Transverse colon (tissue), 4 donors: ENCODE measurements at regions not wholly inside any gene's neighbourhood (a gene's known extent, or its start where the extent isn't known, plus 50 kb on each side); places are given as distances from the start of the nearest gene placed in this dataset.

ENCODE experiments used
- DNase-seq: peaks from one replicate; pipeline ENCODE4 v3.0.0-alpha.2; 2019
- H3K27ac ChIP-seq, 4 donors: fragments of 200-600 bp; sonication (generic); 2 replicates each; pipeline ENCODE4 v1.5.1; 2016 to 2018; ENCODE audit warnings: inconsistent platforms in 4 of 4
- H3K27me3 ChIP-seq: fragments of 200-600 bp; sonication (generic); 2 replicates; pipeline ENCODE4 v1.5.1; 2017; ENCODE audit warnings: inconsistent platforms
- H3K36me3 ChIP-seq, 4 donors: fragments of 200-600 bp; sonication (generic); 2 replicates each; pipeline ENCODE4 v1.5.1; 2017 to 2019; ENCODE audit warnings: inconsistent platforms in 4 of 4
- H3K4me1 ChIP-seq, 4 donors: fragments of 200-600 bp; sonication (generic); 2 replicates each; pipeline ENCODE4 v1.5.1; 2017 to 2020; ENCODE audit warnings: inconsistent platforms in 4 of 4
- H3K4me3 ChIP-seq, 4 donors: fragments of 200-600 bp; sonication (generic); 1 replicate in 1 of 4; 2 replicates in 3 of 4; pipeline versions ENCODE4 v1.5.1 to v1.6.1; 2017 to 2019; ENCODE audit warnings: inconsistent platforms in 4 of 4
- H3K9me3 ChIP-seq, 2 donors: fragments of 200-600 bp; sonication (generic); 2 replicates each; pipeline ENCODE4 v1.5.1; 2017 to 2019; ENCODE audit warnings: inconsistent platforms in 2 of 2
- EP300 ChIP-seq: sonication (generic); formaldehyde crosslinking; IDR thresholded peaks from one replicate; pipeline ENCODE4 v1.6.1; 2017; ENCODE audit warnings: antibody characterized with exemption, low read depth
- POLR2A ChIP-seq: fragments of 450-650 bp; IDR thresholded peaks from one replicate; pipeline ENCODE4 v1.6.1; 2016; ENCODE audit warnings: antibody characterized with exemption, mild to moderate bottlenecking, moderate library complexity
- POLR2AphosphoS5 ChIP-seq, 3 donors: sonication (generic); formaldehyde crosslinking; IDR thresholded peaks; one replicate each; pipeline ENCODE4 v1.6.1; 2016; ENCODE audit warnings: antibody characterized with exemption in 3 of 3
- WGBS, 2 donors: methylation state at CpG; one replicate each; pipeline ENCODE4 v1.1.5; 2018; ENCODE audit warnings: low coverage in 1 of 2; 5-methylcytosine and 5-hydroxymethylcytosine counted together
- in situ Hi-C, 4 donors: fragments of 200-750 bp; cut with MboI; loops; one replicate each; pipeline versions ENCODE4 v1.15.0 to v1.15.1; 2017; ENCODE audit warnings: low sequenced_read_pairs in 3 of 4, low pct_ligation_motif_present in 1 of 4, low pct_unique_long_range_greater_than_20kb in 1 of 4
- intact Hi-C: fragments of 100-400 bp; cut with DNase I; formaldehyde crosslinking; loops from one replicate; pipeline ENCODE4 v1.15.1; 2023; ENCODE audit warnings: low total_unique reads
- TF ChIP-seq, protein P1 (sequence below), 5 experiments: fragments of 200-600 bp in 3 of 5; fragments of 450-650 bp in 2 of 5; sonication (generic) in 3 of 5; IDR thresholded peaks; 1 replicate in 2 of 5; 2 replicates in 3 of 5; pipeline ENCODE4 v1.5.1; 2016 to 2017; ENCODE audit warnings: antibody characterized with exemption in 5 of 5, inconsistent platforms in 3 of 5, mild to moderate bottlenecking in 2 of 5, moderate library complexity in 1 of 5

- Histone ChIP-seq H3K4me1 (no peaks in the 10 kb centered on the region), H3K9me3 (no peaks in the 10 kb centered on the region), H3K27me3 (peaks cover 3% of the 10 kb centered on the region), H3K4me3 (no peak overlapping the region), H3K27ac (no peak overlapping the region), H3K36me3 (no peaks in the 10 kb centered on the region)
- 89% methylated on average over 7 of the region's 7 CpGs; no CpG with 5 or more reads in 1 of the 2 donors for WGBS, 2 donors
- intact Hi-C loops, result no loop called here
- in situ Hi-C loops, result no loop called here
- DNase-seq, result no peak
- no peak for TF ChIP-seq POLR2AphosphoS5 (IDR thresholded peaks at IDR 0.05)
- no peak for TF ChIP-seq EP300
- TF ChIP-seq POLR2A, result no peak
- TF ChIP-seq, protein P1, sequence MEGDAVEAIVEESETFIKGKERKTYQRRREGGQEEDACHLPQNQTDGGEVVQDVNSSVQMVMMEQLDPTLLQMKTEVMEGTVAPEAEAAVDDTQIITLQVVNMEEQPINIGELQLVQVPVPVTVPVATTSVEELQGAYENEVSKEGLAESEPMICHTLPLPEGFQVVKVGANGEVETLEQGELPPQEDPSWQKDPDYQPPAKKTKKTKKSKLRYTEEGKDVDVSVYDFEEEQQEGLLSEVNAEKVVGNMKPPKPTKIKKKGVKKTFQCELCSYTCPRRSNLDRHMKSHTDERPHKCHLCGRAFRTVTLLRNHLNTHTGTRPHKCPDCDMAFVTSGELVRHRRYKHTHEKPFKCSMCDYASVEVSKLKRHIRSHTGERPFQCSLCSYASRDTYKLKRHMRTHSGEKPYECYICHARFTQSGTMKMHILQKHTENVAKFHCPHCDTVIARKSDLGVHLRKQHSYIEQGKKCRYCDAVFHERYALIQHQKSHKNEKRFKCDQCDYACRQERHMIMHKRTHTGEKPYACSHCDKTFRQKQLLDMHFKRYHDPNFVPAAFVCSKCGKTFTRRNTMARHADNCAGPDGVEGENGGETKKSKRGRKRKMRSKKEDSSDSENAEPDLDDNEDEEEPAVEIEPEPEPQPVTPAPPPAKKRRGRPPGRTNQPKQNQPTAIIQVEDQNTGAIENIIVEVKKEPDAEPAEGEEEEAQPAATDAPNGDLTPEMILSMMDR (IDR thresholded peaks at IDR 0.05), result no peak
Measured at GRCh38 chr22:49489821-49490220, 337.9 kb downstream of the BRD1 start.

DNA sequence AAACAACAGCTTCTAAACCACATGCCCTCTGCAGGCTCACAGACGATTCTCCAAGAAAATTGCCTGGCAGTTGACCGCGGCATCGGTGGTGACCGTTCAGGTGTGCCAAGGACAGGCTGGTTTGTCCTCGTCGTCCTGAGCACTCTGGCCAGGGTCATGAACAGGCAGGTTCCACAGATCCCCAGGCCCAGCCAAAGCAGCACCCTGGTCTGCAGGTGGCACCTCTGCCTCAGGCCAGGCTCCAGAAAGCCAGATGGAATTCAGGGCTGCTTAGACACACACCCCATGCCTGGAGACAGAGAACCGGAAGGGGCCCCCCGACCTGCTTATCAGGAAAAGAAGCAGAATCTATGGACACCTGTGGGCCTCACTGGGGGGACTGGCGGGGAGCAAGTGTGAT is 338.7 kb downstream of the BRD1 start:
- Histone ChIP-seq H3K4me1 (no peaks in the 10 kb centered on the region), H3K27me3 (peaks cover 5% of the 10 kb centered on the region), H3K27ac (no peak overlapping the region), H3K36me3 (no peaks in the 10 kb centered on the region), H3K9me3 (no peaks in the 10 kb centered on the region), H3K4me3 (no peak overlapping the region)
- no peak for DNase-seq
- in situ Hi-C loops (no loop called here), intact Hi-C loops (no loop called here)
- 80% methylated on average over 10 of the region's 10 CpGs; no CpG with 5 or more reads in 1 of the 2 donors for WGBS, 2 donors
- TF ChIP-seq EP300 (no peak), POLR2AphosphoS5 (IDR thresholded peaks at IDR 0.05) (no peak), POLR2A (no peak)
- TF ChIP-seq, protein P1 (IDR thresholded peaks at IDR 0.05), result no peak

- no peak for TF ChIP-seq POLR2A
- TF ChIP-seq, protein P1 (IDR thresholded peaks at IDR 0.05), result no peak
- no peak for TF ChIP-seq EP300
- TF ChIP-seq POLR2AphosphoS5 (IDR thresholded peaks at IDR 0.05), result no peak
- in situ Hi-C loops, result no loop called here
- Histone ChIP-seq H3K27me3 (peaks cover 7% of the 10 kb centered on the region), H3K27ac (no peak overlapping the region), H3K4me1 (no peaks in the 10 kb centered on the region), H3K9me3 (no peaks in the 10 kb centered on the region), H3K4me3 (no peak overlapping the region), H3K36me3 (no peaks in the 10 kb centered on the region)
- WGBS, 2 donors, result 52% methylated on average over 11 of the region's 11 CpGs; no CpG with 5 or more reads in 1 of the 2 donors
- DNase-seq, result no peak
- intact Hi-C loops, result no loop called here
Measured at GRCh38 chr22:49487950-49488349, 339.7 kb downstream of the BRD1 start.

DNA sequence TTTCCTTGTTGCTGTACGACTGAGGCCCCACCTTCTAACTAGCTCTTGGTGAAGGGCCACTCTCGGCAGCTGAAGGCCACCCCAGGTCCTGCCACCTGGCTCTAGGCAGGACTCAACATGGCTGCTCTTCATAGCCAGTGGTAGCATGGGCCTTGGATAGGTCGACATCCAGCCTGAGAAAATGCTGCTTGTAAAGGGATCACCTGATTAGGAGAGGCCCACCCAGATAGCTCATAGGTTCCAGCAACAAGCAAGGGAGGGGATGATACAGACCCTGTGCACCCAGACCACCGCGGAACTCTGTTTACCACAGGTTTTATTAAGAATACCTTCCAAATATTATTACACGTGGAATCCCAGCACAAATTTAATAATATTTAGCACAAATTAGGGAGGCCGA is 341.4 kb downstream of the BRD1 start:
- in situ Hi-C loops, result no loop called here
- Histone ChIP-seq H3K27ac (no peak overlapping the region), H3K4me1 (no peaks in the 10 kb centered on the region), H3K4me3 (no peak overlapping the region), H3K9me3 (no peaks in the 10 kb centered on the region), H3K36me3 (no peaks in the 10 kb centered on the region), H3K27me3 (peaks cover 24% of the 10 kb centered on the region)
- DNase-seq, result no peak
- 93% methylated on average over 4 to 7 of the region's 7 CpGs for WGBS, 2 donors
- TF ChIP-seq EP300 (no peak), POLR2AphosphoS5 (IDR thresholded peaks at IDR 0.05) (no peak), POLR2A (no peak)
- TF ChIP-seq, protein P1 (IDR thresholded peaks at IDR 0.05), result no peak
- intact Hi-C loops, result no loop called here
